Activated T-cell treated with anti-CD3 and anti-CD28 coated beads, Interleukin-2, amount 50 U/mL, for 24 hours (primary cell): ENCODE measurements at regions not wholly inside any gene's neighbourhood (a gene's known extent, or its start where the extent isn't known, plus 50 kb on each side); places are given as distances from the start of the nearest gene placed in this dataset.

Experiments used
- DNase-seq: peaks from one replicate; pipeline ENCODE4 v3.0.0-alpha.2; 2020
- H3K27ac Mint-ChIP-seq: 2 replicates; pipeline ENCODE4 v1.8.0; 2020; ENCODE audit warnings: mild to moderate bottlenecking, mixed read lengths
- H3K27me3 Mint-ChIP-seq: 2 replicates; pipeline ENCODE4 v1.8.0; 2020; ENCODE audit warnings: mixed read lengths
- H3K36me3 Mint-ChIP-seq: 2 replicates; pipeline ENCODE4 v1.8.0; 2020; ENCODE audit warnings: low read depth, mixed read lengths
- H3K4me1 Mint-ChIP-seq: 2 replicates; pipeline ENCODE4 v1.8.0; 2020; ENCODE audit warnings: low read depth, mixed read lengths
- H3K4me3 Mint-ChIP-seq: 2 replicates; pipeline ENCODE4 v1.8.0; 2020; ENCODE audit warnings: mild to moderate bottlenecking, moderate library complexity, mixed read lengths
- H3K9me3 Mint-ChIP-seq: 2 replicates; pipeline ENCODE4 v1.8.0; 2020; ENCODE audit warnings: mixed read lengths

DNA sequence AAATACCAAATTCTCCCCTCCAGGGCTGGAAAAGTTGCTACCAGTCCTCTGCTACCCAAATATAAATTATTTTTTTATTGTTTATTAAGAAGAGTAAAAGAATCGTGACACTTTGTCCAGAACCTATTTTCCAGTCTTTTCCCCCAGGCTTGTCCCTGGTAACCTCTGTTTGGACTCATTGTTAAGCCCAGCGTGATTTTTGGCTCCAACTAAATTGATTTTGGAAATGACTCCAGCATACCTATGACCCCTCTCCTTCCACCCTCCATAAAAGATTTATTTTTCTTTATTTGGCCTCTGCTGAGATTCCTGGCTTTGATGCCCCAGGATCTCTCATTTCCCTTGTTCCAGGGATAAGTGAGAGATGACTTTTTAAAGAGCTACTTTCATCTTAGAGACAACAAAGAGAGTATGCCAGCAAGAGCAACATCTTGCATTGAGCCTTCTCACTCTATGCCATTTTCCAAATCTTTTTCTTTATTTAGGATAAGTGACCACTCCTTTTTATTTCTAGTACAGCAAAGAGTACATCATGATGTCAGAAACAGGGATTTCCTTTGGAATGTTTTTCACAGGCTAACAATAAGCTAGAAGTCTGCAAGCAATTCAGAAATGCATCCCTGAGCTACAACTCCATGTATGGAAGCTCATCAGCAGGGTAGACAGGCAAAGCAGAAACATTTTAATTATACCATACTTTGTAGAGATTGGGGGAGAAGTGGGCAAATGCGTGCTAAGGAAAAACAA, 75.8 kb downstream of the DAD1 start:
- peaks cover 77% of the 10 kb centered on the region for H3K4me1 Mint-ChIP-seq
- H3K27me3 Mint-ChIP-seq = no peaks in the 10 kb centered on the region
- peaks cover 98% of the 10 kb centered on the region for H3K36me3 Mint-ChIP-seq
- no peak for DNase-seq
- H3K9me3 Mint-ChIP-seq = no peaks in the 10 kb centered on the region
- H3K4me3 Mint-ChIP-seq = peak overlapping the region; percentile 86
- H3K27ac Mint-ChIP-seq = peak overlapping the region; percentile 99

DNA sequence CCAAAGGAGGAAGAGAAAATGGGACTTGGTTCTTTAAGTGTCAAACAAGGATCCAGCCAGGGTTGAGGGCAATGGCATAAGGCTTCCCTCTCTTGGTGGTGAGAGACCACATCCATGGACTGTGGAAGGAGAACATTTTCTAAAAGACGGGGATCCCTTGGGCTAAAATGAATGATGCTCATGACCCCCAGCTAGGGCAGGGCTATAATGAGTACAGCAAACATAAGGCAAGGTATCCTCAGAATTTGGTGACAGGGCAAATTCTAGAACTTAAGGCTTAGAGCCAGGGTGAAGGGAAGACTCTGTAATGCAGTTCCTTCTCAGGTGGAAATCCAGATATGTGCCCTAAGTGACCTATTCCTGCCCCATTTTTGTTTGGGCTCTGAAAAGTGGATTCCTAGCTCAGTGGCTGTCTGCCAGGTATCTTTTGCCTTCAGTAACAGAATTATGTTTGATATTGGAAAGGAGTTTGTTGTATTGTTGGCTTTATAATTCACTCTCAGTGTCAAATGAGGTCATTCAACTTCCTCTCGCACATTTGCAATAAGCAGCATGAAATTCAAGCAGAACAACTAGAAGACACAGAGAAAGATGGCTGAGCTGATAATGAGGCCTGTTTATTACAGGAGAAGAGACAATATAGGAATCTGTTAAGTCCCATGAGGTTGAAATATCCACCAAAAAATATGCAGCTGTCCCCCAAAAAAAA, 76.8 kb downstream of the DAD1 start:
- no peak for DNase-seq
- H3K27ac Mint-ChIP-seq = peak overlapping the region; percentile 99
- H3K27me3 Mint-ChIP-seq = no peaks in the 10 kb centered on the region
- H3K9me3 Mint-ChIP-seq = no peaks in the 10 kb centered on the region
- peaks cover 70% of the 10 kb centered on the region for H3K4me1 Mint-ChIP-seq
- H3K4me3 Mint-ChIP-seq = peak overlapping the region; percentile 86
- H3K36me3 Mint-ChIP-seq = peaks cover 98% of the 10 kb centered on the region

DNA sequence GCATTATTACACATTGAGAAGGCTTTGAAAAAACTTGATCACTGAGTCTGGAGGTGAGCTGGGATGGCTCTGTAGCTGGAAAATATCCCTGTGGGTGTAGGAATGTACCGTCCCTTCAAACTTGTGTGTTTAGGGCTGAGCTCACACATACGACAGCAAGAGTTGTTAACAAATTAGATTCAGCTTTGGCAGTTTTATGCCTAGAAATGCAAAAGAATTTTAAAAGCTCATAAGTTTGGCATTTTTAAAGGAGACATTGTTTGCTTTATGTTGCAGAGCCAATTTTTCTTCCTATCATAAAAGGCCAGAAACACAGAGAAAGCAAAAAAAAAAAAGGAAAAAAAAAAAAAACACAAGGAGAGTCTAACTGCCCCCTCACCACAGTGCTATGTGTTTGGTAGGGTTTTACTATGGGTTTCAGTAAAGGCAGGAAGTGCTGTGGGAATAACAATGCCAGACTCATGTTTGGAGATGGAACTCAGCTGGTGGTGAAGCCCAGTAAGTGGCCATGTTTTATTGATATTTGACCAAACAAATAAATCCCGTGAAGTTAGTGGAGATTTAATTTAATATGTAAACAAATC, 78.4 kb downstream of the DAD1 start:
- no peak for DNase-seq
- Mint-ChIP-seq H3K27me3 (no peaks in the 10 kb centered on the region), H3K36me3 (peaks cover 98% of the 10 kb centered on the region), H3K27ac (peak overlapping the region; percentile 99), H3K4me3 (peak overlapping the region; percentile 86), H3K4me1 (peaks cover 71% of the 10 kb centered on the region), H3K9me3 (no peaks in the 10 kb centered on the region)

DNA sequence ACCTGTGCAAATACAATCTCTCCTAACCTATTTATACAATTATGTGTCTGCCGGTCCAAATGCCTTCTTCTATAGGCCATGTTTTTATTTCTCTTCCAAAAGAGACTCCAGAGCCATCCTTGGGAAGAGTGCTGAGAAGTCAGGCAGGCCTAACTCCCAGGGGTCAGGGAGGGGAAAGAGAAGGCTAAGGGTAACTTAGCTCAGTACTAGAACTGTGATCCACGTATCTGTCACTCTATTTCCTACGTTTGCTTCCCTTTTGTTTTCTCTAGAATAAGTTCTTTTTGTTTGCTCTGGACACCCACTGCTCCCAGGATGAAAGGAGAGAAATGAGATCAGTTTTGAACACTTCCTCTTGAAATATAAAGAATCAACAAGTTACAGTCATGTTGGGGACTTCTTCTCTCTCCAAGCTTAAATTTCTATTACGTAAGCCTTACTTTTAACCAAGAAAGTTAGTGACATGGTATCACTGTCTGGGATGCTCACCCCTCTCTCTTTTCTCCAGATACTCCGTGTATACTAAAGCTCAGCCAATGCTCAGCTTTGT, 79.2 kb downstream of the DAD1 start:
- Mint-ChIP-seq H3K9me3 (no peaks in the 10 kb centered on the region), H3K27ac (peak overlapping the region; percentile 99), H3K27me3 (no peaks in the 10 kb centered on the region), H3K4me3 (peak overlapping the region; percentile 86), H3K36me3 (peaks cover 98% of the 10 kb centered on the region), H3K4me1 (peaks cover 72% of the 10 kb centered on the region)
- DNase-seq = no peak

GRCh38 chr14:22509036-22509709, 79.9 kb downstream of the DAD1 start:
- Mint-ChIP-seq H3K27me3 (no peaks in the 10 kb centered on the region), H3K4me3 (peak overlapping the region; percentile 86), H3K4me1 (peaks cover 70% of the 10 kb centered on the region), H3K9me3 (no peaks in the 10 kb centered on the region), H3K27ac (peak overlapping the region; percentile 99), H3K36me3 (peaks cover 93% of the 10 kb centered on the region)
- no peak for DNase-seq

DNA sequence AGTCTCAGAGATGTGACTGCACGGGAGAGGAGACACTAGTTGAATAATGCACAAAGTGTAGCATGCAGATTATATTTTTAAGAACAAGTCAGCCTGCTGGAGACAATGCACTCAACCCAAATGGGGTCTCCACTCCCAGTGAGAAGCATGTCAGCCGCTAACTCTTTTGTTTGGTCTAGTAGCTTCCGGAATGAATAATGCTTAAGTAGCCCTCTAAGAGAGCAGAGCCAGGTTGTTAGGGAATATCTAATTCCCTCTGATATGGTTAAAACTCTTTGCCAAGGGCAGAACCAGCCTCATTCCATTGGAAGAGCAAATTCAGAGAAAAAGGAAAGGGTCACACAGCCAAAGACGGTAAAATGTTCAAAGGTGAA, 80.4 kb downstream of the DAD1 start:
- Mint-ChIP-seq H3K27ac (peak overlapping the region; percentile 99), H3K36me3 (peaks cover 94% of the 10 kb centered on the region), H3K9me3 (no peaks in the 10 kb centered on the region), H3K27me3 (no peaks in the 10 kb centered on the region), H3K4me1 (peaks cover 70% of the 10 kb centered on the region), H3K4me3 (peak overlapping the region; percentile 86)
- DNase-seq = no peak

DNA sequence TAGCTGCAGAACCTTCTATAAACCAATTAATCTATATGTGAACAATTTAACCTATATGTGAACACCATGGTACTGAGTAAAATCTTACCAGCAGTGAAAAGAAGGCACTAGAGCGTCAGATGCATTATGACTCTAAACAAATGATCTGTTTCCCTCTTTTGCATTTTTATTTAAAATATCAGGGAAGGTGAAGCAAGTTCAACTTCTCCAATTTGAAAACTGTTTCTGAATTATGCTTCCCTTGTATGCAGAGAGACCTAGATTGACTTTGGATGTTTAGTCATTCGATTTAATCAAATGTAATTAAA, 80.9 kb downstream of the DAD1 start:
- H3K27ac Mint-ChIP-seq = peak overlapping the region; percentile 99
- no peaks in the 10 kb centered on the region for H3K9me3 Mint-ChIP-seq
- peaks cover 69% of the 10 kb centered on the region for H3K4me1 Mint-ChIP-seq
- H3K27me3 Mint-ChIP-seq = no peaks in the 10 kb centered on the region
- no peak for DNase-seq
- peak overlapping the region; percentile 86 for H3K4me3 Mint-ChIP-seq
- peaks cover 94% of the 10 kb centered on the region for H3K36me3 Mint-ChIP-seq

DNA sequence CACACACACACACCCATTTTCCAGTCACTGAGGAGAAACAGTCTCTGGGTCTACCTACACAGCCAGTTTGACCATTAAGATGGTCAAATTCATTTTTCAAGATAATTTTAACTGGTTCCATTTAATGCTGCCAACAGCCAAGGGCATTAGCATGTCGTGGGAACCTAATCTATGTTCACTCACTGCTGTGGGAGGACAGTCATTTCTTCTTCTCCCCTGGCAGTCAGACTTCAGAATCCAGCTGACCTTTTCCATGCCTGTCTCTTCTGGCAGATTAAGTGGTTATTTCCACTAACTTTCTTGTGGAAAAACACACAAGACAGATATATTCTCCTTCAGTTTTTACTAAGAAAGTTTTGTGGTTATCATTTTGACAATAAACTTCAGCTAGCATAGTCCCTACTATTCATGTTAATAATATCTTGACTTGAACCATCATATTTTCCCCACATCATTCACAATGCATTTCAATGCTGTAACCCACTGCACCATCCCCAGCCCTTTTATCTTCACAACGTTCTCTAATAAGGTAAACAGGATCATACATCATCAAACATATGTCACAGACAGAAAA, 82.2 kb downstream of the DAD1 start:
- Mint-ChIP-seq H3K27ac (peak overlapping the region; percentile 99), H3K36me3 (peaks cover 94% of the 10 kb centered on the region), H3K27me3 (no peaks in the 10 kb centered on the region), H3K4me3 (peak overlapping the region; percentile 86), H3K9me3 (no peaks in the 10 kb centered on the region), H3K4me1 (peaks cover 69% of the 10 kb centered on the region)
- no peak for DNase-seq

DNA sequence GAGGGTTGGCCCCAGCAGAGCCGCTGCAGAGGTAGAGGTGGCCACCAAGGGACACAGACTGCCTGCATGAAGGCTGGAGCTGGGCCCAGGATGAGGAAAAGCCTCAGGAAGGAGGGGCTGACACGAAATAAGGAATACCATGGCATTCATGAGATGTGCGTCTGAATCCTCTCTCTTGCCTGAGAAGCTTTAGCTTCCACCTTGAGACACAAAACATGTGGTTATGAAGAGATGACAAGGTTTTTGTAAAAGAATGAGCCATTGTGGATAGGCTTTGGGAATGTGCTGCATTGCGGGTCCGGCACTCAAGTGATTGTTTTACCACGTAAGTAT, 82.7 kb downstream of the DAD1 start:
- Mint-ChIP-seq H3K9me3 (no peaks in the 10 kb centered on the region), H3K4me3 (peak overlapping the region; percentile 86), H3K27me3 (no peaks in the 10 kb centered on the region), H3K36me3 (peaks cover 94% of the 10 kb centered on the region), H3K27ac (peak overlapping the region; percentile 99), H3K4me1 (peaks cover 68% of the 10 kb centered on the region)
- no peak for DNase-seq

GRCh38 chr14:22505697-22506377, 83.2 kb downstream of the DAD1 start:
- Mint-ChIP-seq H3K36me3 (peaks cover 94% of the 10 kb centered on the region), H3K27me3 (no peaks in the 10 kb centered on the region), H3K4me1 (peaks cover 69% of the 10 kb centered on the region), H3K9me3 (no peaks in the 10 kb centered on the region), H3K27ac (peak overlapping the region; percentile 99), H3K4me3 (peak overlapping the region; percentile 86)
- DNase-seq = no peak

- Mint-ChIP-seq H3K36me3 (peaks cover 94% of the 10 kb centered on the region), H3K9me3 (no peaks in the 10 kb centered on the region), H3K4me1 (peaks cover 69% of the 10 kb centered on the region), H3K27ac (peak overlapping the region; percentile 99), H3K4me3 (peak overlapping the region; percentile 86), H3K27me3 (no peaks in the 10 kb centered on the region)
- DNase-seq = no peak
These were observed 83.7 kb downstream of the DAD1 start for GRCh38 chr14:22505309-22505696.

DNA sequence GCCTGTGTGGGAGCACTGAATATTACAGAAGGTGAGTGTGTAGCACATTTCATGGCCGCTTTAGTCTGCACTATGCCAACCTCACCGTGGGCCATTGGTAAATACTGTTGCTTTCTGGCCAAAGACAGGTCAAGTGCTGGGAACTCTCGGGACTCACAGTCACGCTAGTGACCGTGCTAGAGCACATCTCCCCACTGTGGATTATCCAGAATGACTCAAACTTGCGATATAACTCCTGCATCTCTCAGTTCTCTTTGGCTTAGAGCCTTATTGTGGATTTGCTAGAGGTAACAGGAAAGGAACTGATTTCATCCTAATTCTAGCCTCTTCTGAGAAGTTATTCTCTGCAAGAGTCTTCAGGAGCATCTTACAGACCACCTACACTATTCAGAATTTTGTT, 86.5 kb downstream of the DAD1 start:
- Mint-ChIP-seq H3K4me1 (peaks cover 74% of the 10 kb centered on the region), H3K27ac (peak overlapping the region; percentile 99), H3K4me3 (peak overlapping the region; percentile 86), H3K27me3 (no peaks in the 10 kb centered on the region), H3K36me3 (peaks cover 94% of the 10 kb centered on the region), H3K9me3 (no peaks in the 10 kb centered on the region)
- DNase-seq = no peak

- DNase-seq = no peak
- peak overlapping the region; percentile 99 for H3K27ac Mint-ChIP-seq
- H3K9me3 Mint-ChIP-seq = no peaks in the 10 kb centered on the region
- peaks cover 94% of the 10 kb centered on the region for H3K36me3 Mint-ChIP-seq
- peak overlapping the region; percentile 86 for H3K4me3 Mint-ChIP-seq
- peaks cover 75% of the 10 kb centered on the region for H3K4me1 Mint-ChIP-seq
- H3K27me3 Mint-ChIP-seq = no peaks in the 10 kb centered on the region
These were observed 87.0 kb downstream of the DAD1 start for GRCh38 chr14:22502007-22502406.
